GM12874 (cell line): ENCODE measurements at regions not wholly inside any gene's neighbourhood (a gene's known extent, or its start where the extent isn't known, plus 50 kb on each side); places are given as distances from the start of the nearest gene placed in this dataset.

Source experiments
- CTCF ChIP-seq: IDR thresholded peaks from 2 replicates; pipeline ENCODE4 v1.5.1; 2011; ENCODE audit warnings: low read depth, mild to moderate bottlenecking, control low read depth, low read length, moderate library complexity; ENCODE audit not compliant: insufficient read depth

- no peak for TF ChIP-seq CTCF
These were observed 82.8 kb downstream of the GLUL start for GRCh38 chr1:182308826-182309225.

- TF ChIP-seq CTCF, result no peak
These were observed 85.7 kb downstream of the GLUL start for GRCh38 chr1:182305861-182306260.

- TF ChIP-seq CTCF, result no peak
These were observed 87.0 kb downstream of the GLUL start for GRCh38 chr1:182304627-182305026.

- no peak for TF ChIP-seq CTCF
These were observed 87.4 kb downstream of the GLUL start for GRCh38 chr1:182304218-182304617.

GRCh38 chr1:182303778-182304177, 87.8 kb downstream of the GLUL start:
- TF ChIP-seq CTCF, result no peak

- TF ChIP-seq CTCF, result no peak
These were observed 90.0 kb downstream of the GLUL start for GRCh38 chr1:182301467-182302198.

- TF ChIP-seq CTCF, result no peak
These were observed 90.6 kb downstream of the GLUL start for GRCh38 chr1:182301026-182301436.
